Smooth muscle cell (in vitro differentiated cells): ENCODE measurements at regions not wholly inside any gene's neighbourhood (a gene's known extent, or its start where the extent isn't known, plus 50 kb on each side); places are given as distances from the start of the nearest gene placed in this dataset.

Experiments used
- DNase-seq: peaks from one replicate; lab custom pipeline; 2025; ENCODE audit not compliant: unreplicated experiment; lab: John Stamatoyannopoulos, UW
- H2AFZ ChIP-seq: fragments of 200-600 bp; sonication (generic); 2 replicates; pipeline ENCODE4 v1.6.0; 2016; ENCODE audit warnings: antibody characterized with exemption, low read depth, mild to moderate bottlenecking
- H3F3A ChIP-seq: fragments of 200-600 bp; sonication (generic); 2 replicates; pipeline ENCODE4 v1.6.0; 2017; ENCODE audit warnings: antibody characterized with exemption, low read depth
- H3K27ac ChIP-seq: fragments of 200-600 bp; sonication (generic); 2 replicates; pipeline ENCODE4 v1.5.1; 2016; ENCODE audit warnings: low read depth, mild to moderate bottlenecking
- H3K27me3 ChIP-seq: fragments of 200-600 bp; sonication (generic); 2 replicates; pipeline ENCODE4 v1.6.1; 2016; ENCODE audit warnings: low read depth, mild to moderate bottlenecking
- H3K36me3 ChIP-seq: fragments of 200-600 bp; sonication (generic); 2 replicates; pipeline ENCODE4 v1.5.1; 2016; ENCODE audit warnings: low read depth
- H3K4me1 ChIP-seq: fragments of 200-600 bp; sonication (generic); 2 replicates; pipeline ENCODE4 v1.5.1; 2016; ENCODE audit warnings: low read depth
- H3K4me2 ChIP-seq: fragments of 200-600 bp; sonication (generic); 2 replicates; pipeline ENCODE4 v1.6.0; 2016; ENCODE audit warnings: mild to moderate bottlenecking
- H3K4me3 ChIP-seq: fragments of 200-600 bp; sonication (generic); 2 replicates; pipeline ENCODE4 v1.5.1; 2016; ENCODE audit warnings: mild to moderate bottlenecking
- H3K79me2 ChIP-seq: fragments of 200-600 bp; sonication (generic); 2 replicates; pipeline ENCODE4 v1.6.0; 2016; ENCODE audit warnings: low read depth, mild to moderate bottlenecking
- H3K9ac ChIP-seq: fragments of 200-600 bp; sonication (generic); 2 replicates; pipeline ENCODE4 v1.6.0; 2016; ENCODE audit warnings: low read depth
- H3K9me3 ChIP-seq: fragments of 200-600 bp; sonication (generic); replicated peaks from 2 replicates; pipeline ENCODE4 v1.5.1; 2016; ENCODE audit warnings: low read depth
- H4K20me1 ChIP-seq: fragments of 200-600 bp; sonication (generic); 2 replicates; pipeline ENCODE4 v1.6.0; 2016; ENCODE audit warnings: low read depth
- WGBS: methylation state at CpG from one replicate; pipeline ENCODE4 v1.1.7; 2016; ENCODE audit warnings: low lambda C conversion rate; 5-methylcytosine and 5-hydroxymethylcytosine counted together
- TF ChIP-seq, protein P1 (sequence below): fragments of 200-600 bp; sonication (generic); IDR thresholded peaks from 2 replicates; pipeline ENCODE4 v1.5.1; 2017; ENCODE audit warnings: borderline replicate concordance, mild to moderate bottlenecking, antibody characterized with exemption; ENCODE audit not compliant: insufficient read depth, poor library complexity, severe bottlenecking

DNA sequence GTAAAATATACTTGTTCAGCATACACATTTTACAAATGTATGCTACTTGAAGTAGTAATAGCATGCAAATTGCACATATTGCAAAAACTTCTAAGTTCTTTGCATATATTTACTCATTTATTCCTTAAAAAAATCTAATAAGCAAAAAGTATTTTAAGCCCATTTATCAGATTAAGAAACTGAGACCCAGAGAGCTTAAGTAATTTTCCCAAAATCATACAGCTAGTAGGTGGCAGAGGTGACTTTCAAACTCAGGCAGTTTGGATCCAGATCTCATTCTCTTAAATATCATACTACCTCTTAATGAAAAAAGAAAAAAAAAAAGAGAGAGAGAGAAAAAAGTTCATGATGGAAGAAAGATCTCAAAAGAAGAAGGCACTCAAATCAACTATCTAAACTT lies 157.9 kb downstream of the RPS12 start:
- Histone ChIP-seq H3K9ac (no peak overlapping the region), H3K36me3 (no peaks in the 10 kb centered on the region), H3K4me3 (no peak overlapping the region), H3F3A (no peaks in the 10 kb centered on the region), H4K20me1 (no peaks in the 10 kb centered on the region), H3K4me1 (peaks cover 5% of the 10 kb centered on the region), H3K27me3 (peaks cover 15% of the 10 kb centered on the region), H3K9me3 (no peaks in the 10 kb centered on the region), H3K79me2 (no peaks in the 10 kb centered on the region), H3K4me2 (no peak overlapping the region), H3K27ac (no peak overlapping the region), H2AFZ (no peak overlapping the region)
- TF ChIP-seq, protein P1, sequence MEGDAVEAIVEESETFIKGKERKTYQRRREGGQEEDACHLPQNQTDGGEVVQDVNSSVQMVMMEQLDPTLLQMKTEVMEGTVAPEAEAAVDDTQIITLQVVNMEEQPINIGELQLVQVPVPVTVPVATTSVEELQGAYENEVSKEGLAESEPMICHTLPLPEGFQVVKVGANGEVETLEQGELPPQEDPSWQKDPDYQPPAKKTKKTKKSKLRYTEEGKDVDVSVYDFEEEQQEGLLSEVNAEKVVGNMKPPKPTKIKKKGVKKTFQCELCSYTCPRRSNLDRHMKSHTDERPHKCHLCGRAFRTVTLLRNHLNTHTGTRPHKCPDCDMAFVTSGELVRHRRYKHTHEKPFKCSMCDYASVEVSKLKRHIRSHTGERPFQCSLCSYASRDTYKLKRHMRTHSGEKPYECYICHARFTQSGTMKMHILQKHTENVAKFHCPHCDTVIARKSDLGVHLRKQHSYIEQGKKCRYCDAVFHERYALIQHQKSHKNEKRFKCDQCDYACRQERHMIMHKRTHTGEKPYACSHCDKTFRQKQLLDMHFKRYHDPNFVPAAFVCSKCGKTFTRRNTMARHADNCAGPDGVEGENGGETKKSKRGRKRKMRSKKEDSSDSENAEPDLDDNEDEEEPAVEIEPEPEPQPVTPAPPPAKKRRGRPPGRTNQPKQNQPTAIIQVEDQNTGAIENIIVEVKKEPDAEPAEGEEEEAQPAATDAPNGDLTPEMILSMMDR: no peak
- DNase-seq: no peak

DNA sequence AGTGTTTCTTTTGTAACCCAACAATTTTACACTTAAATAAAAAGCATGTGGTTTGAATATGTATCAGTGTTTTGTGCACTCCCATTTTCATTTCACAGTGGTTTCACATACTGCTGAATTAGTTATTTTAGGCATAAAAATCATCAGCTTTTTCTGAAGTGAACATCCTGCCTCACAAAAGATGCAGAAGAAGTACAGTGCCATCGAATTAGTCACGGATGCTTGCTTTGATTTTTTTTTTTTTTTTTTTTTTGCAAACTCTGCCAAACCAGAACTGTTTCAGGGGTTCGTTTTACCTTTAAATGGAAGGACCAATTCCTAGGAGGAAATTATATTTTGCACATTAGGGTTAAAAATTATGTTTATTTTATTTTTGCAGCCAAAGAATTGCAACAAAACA lies 158.6 kb downstream of the RPS12 start:
- H3K4me2 ChIP-seq: no peak overlapping the region
- peaks cover 20% of the 10 kb centered on the region for H3K27me3 ChIP-seq
- DNase-seq: no peak
- no peaks in the 10 kb centered on the region for H3K36me3 ChIP-seq
- no peaks in the 10 kb centered on the region for H3K9me3 ChIP-seq
- 71% methylated on average over 3 of the region's 3 CpGs for WGBS
- no peak overlapping the region for H3K4me3 ChIP-seq
- no peak overlapping the region for H2AFZ ChIP-seq
- TF ChIP-seq, protein P1: no peak
- no peak overlapping the region for H3K9ac ChIP-seq
- H3F3A ChIP-seq: no peaks in the 10 kb centered on the region
- H3K27ac ChIP-seq: no peak overlapping the region
- no peaks in the 10 kb centered on the region for H3K79me2 ChIP-seq
- H3K4me1 ChIP-seq: peaks cover 5% of the 10 kb centered on the region
- no peaks in the 10 kb centered on the region for H4K20me1 ChIP-seq

DNA sequence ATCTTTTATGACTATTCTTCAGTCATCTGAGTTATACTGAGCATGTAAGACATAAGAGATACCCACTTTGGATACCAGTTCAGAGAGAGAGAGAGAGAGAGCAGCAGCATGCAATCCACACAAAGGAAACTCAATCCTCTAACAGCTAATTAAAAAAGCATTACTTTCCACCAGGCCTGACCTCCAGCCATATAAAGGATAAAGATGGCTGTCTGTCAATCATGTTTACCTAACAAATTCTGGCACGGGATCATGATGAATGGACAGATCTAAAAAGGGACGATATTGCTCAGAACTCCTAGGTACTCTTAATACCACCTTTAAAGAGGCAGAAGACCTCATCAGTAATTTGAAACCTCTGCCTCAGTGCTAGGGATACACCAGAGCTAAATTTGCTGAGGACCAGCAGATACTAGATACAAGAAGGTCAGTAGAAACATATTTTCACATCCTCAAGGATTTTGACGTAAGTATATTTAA lies 159.2 kb downstream of the RPS12 start:
- 75% methylated on average over 3 of the region's 3 CpGs for WGBS
- DNase-seq: no peak

DNA sequence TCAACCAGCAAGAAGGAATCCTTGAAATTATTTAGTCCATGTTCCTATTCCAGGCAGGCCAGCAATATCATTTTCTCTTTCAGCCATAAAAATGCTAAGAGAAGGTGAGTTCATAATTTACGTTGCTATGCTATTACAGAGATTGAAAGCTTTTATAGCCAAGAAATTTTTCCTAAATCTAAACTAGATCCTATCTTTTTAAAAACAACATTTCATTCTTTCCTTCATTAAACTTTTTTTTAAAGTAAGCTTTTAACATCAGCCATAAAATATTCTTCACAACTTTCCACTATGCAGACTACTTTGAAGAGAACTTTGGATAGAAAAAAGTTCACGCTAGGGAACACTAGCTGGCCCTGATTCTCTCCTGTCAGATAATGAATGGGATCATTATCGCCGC lies 159.8 kb downstream of the RPS12 start:
- WGBS: 97% methylated on average over 4 of the region's 4 CpGs
- Histone ChIP-seq H3F3A (no peaks in the 10 kb centered on the region), H2AFZ (no peak overlapping the region), H3K27ac (no peak overlapping the region), H3K36me3 (no peaks in the 10 kb centered on the region), H3K4me2 (no peak overlapping the region), H3K27me3 (peaks cover 24% of the 10 kb centered on the region), H3K4me3 (no peak overlapping the region), H3K4me1 (peaks cover 5% of the 10 kb centered on the region), H3K9ac (no peak overlapping the region), H3K79me2 (no peaks in the 10 kb centered on the region), H3K9me3 (no peaks in the 10 kb centered on the region), H4K20me1 (no peaks in the 10 kb centered on the region)
- TF ChIP-seq, protein P1: no peak
- no peak for DNase-seq

More for the DNA sequence above, 159.2 kb downstream of the RPS12 start:
- no peak overlapping the region for H2AFZ ChIP-seq
- no peak overlapping the region for H3K4me2 ChIP-seq
- H3K27ac ChIP-seq: no peak overlapping the region
- H3K36me3 ChIP-seq: no peaks in the 10 kb centered on the region
- no peak overlapping the region for H3K4me3 ChIP-seq
- H3K4me1 ChIP-seq: peaks cover 5% of the 10 kb centered on the region
- no peaks in the 10 kb centered on the region for H3K9me3 ChIP-seq
- H4K20me1 ChIP-seq: no peaks in the 10 kb centered on the region
- peaks cover 24% of the 10 kb centered on the region for H3K27me3 ChIP-seq
- no peak overlapping the region for H3K9ac ChIP-seq
- TF ChIP-seq, protein P1: no peak
- no peaks in the 10 kb centered on the region for H3F3A ChIP-seq
- H3K79me2 ChIP-seq: no peaks in the 10 kb centered on the region
